ENCODE measurements at regions not wholly inside any gene's neighbourhood (a gene's known extent, or its start where the extent isn't known, plus 50 kb on each side); places are given as distances from the start of the nearest gene placed in this dataset.

- TF ChIP-seq, protein P1, sequence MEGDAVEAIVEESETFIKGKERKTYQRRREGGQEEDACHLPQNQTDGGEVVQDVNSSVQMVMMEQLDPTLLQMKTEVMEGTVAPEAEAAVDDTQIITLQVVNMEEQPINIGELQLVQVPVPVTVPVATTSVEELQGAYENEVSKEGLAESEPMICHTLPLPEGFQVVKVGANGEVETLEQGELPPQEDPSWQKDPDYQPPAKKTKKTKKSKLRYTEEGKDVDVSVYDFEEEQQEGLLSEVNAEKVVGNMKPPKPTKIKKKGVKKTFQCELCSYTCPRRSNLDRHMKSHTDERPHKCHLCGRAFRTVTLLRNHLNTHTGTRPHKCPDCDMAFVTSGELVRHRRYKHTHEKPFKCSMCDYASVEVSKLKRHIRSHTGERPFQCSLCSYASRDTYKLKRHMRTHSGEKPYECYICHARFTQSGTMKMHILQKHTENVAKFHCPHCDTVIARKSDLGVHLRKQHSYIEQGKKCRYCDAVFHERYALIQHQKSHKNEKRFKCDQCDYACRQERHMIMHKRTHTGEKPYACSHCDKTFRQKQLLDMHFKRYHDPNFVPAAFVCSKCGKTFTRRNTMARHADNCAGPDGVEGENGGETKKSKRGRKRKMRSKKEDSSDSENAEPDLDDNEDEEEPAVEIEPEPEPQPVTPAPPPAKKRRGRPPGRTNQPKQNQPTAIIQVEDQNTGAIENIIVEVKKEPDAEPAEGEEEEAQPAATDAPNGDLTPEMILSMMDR (IDR thresholded peaks at IDR 0.05) = no peak
- no peak overlapping the region for H3K4me3 Mint-ChIP-seq
- H3K36me3 Mint-ChIP-seq (ENCODE audit: low read depth) = peaks cover 8% of the 10 kb centered on the region
- DNase-seq = no peak
- H3K4me1 Mint-ChIP-seq = peaks cover 22% of the 10 kb centered on the region
- peaks cover 16% of the 10 kb centered on the region for H3K9me3 Mint-ChIP-seq
- H3K27ac Mint-ChIP-seq = no peak overlapping the region
- H3K27me3 Mint-ChIP-seq (ENCODE audit: low read depth, poor library complexity) = peaks cover 6% of the 10 kb centered on the region
These were observed 106.6 kb upstream of the TWIST2 start for GRCh38 chr2:238741277-238741676.

DNA sequence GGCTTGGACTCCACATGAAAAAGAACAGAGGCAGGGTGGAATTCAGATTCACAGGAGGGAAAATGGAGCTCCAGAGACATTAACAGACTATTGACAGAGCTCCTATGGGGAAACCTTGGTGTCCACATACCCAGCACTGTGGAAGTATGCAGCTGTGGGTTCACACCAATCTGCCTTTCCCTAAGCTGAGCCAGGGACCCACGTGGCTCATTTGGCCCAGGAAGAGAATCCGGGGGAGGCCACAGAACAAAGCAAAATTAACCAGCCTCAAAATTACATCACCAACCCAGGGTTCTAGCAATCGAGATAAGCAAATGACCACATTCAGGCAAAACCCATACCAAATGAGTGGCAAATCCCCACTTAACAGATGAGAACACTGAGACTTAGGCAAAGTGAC, 105.8 kb upstream of the TWIST2 start:
- Mint-ChIP-seq H3K36me3 (ENCODE audit: low read depth) (peaks cover 8% of the 10 kb centered on the region), H3K27ac (no peak overlapping the region), H3K9me3 (peaks cover 14% of the 10 kb centered on the region), H3K4me3 (no peak overlapping the region), H3K4me1 (peaks cover 30% of the 10 kb centered on the region), H3K27me3 (ENCODE audit: low read depth, poor library complexity) (peaks cover 6% of the 10 kb centered on the region)
- TF ChIP-seq, protein P1 (IDR thresholded peaks at IDR 0.05) = no peak
- no peak for DNase-seq

DNA sequence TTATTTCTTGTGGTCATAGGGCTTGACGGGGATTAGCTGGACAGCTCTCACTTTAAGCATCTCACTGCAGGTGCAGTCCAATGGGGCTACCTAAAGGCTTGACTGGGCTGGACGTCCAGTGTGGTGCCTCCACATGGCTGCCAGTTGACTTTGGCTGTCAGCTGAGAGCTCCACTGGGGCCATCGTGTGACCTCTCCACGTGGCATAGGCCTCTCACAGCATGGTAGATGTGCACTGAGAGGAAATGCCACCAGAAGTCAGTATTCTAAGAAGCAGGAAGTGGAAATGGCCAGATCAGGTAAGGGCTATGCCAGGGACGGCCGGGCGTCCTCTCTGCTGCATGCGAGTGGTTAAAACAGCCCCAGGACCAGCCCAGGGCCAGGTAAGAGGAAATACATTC, 105.2 kb upstream of the TWIST2 start:
- Mint-ChIP-seq H3K4me3 (no peak overlapping the region), H3K27ac (no peak overlapping the region), H3K9me3 (peaks cover 8% of the 10 kb centered on the region), H3K27me3 (ENCODE audit: low read depth, poor library complexity) (peaks cover 6% of the 10 kb centered on the region), H3K4me1 (peaks cover 34% of the 10 kb centered on the region), H3K36me3 (ENCODE audit: low read depth) (peaks cover 2% of the 10 kb centered on the region)
- TF ChIP-seq, protein P1 (IDR thresholded peaks at IDR 0.05) = no peak
- no peak for DNase-seq

DNA sequence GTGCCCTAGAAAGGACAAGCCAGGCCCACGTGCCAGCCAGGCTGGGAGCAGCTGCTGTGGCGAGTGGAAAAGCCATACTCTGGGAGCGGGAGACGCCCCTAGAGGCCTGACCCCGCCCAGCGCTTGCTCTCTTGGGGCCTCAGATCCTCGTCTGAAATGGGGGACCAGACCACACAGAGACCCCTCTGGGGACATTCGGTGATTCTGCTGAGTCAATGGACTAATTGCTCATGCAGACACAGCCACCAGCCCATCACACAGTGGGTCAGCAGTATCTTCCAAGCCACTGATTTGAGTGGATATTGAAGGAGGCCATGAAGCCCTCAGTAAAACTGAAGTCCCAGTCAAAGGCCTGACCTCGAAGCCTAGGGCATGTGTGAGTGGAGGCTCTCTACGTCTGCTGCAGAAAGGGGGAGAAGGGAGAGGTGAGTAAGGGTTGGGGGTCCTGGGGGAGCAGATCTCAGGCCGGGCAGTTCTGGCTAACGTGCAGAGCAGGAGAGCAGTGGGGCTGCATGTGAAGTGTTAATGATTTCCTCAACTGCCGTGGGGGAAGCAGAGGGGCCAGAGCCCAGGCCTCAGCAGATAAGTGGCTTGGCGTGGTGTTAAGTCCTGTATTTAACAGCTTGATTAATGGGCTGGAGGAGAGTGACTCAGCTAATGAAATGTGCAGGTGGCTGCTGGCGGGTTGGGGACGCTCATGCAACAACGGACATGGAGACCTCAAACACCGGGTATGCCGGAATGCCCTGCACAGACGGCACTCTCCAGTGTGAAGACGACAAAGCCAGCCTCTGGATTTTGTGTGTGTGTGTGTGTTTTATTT, 104.4 kb upstream of the TWIST2 start:
- TF ChIP-seq, protein P1 (IDR thresholded peaks at IDR 0.05) = no peak
- peaks cover 3% of the 10 kb centered on the region for H3K9me3 Mint-ChIP-seq
- H3K27me3 Mint-ChIP-seq (ENCODE audit: low read depth, poor library complexity) = peaks cover 6% of the 10 kb centered on the region
- no peak overlapping the region for H3K4me3 Mint-ChIP-seq
- H3K36me3 Mint-ChIP-seq (ENCODE audit: low read depth) = no peaks in the 10 kb centered on the region
- H3K27ac Mint-ChIP-seq = no peak overlapping the region
- peaks cover 33% of the 10 kb centered on the region for H3K4me1 Mint-ChIP-seq
- no peak for DNase-seq

DNA sequence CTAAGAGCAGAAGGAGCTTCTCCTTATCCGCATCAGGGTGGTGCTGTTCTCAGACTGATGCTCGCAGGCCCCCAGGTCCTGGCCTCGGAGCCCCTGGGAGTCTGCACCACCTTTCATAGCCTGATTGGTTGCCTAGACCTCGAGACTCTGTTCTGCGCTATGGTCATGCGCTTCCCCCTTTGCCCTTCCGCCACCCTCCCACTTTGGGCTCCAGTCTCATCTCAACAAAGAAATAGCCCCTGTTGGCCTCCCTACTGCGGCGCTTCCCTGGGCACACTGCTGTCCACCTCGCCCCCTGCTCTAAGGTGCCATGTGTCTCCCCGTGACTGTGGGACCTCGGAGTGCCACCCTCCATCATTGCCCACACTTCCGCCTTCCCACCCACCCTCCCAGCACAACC, 102.9 kb upstream of the TWIST2 start:
- Mint-ChIP-seq H3K9me3 (peaks cover 11% of the 10 kb centered on the region), H3K27me3 (ENCODE audit: low read depth, poor library complexity) (peaks cover 14% of the 10 kb centered on the region), H3K4me1 (peaks cover 21% of the 10 kb centered on the region), H3K27ac (no peak overlapping the region), H3K36me3 (ENCODE audit: low read depth) (no peaks in the 10 kb centered on the region), H3K4me3 (no peak overlapping the region)
- DNase-seq = no peak
- TF ChIP-seq, protein P1 (IDR thresholded peaks at IDR 0.05) = no peak

DNA sequence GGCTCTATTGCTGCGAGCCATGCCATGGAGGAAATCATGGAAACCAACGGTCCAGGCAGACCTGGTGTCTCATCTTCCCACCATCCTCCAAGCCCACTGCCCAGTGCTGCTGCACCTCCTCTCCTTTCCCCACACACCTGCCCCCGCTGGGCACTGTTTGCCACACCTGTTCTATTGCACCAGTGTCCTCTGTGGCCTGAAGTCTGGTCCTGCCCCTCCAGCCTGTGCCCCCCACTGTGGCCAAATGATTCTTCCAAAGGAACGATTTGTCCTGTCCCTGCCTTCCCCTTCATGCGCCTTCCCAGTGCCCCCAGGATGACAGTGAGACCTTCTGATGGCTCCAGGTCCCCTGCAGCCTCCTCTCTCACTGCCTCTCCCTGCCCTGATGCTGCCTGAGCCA, 101.9 kb upstream of the TWIST2 start:
- Mint-ChIP-seq H3K4me1 (peaks cover 21% of the 10 kb centered on the region), H3K36me3 (ENCODE audit: low read depth) (no peaks in the 10 kb centered on the region), H3K9me3 (peaks cover 20% of the 10 kb centered on the region), H3K27me3 (ENCODE audit: low read depth, poor library complexity) (peaks cover 8% of the 10 kb centered on the region), H3K27ac (no peak overlapping the region), H3K4me3 (no peak overlapping the region)
- DNase-seq = no peak
- TF ChIP-seq, protein P1 (IDR thresholded peaks at IDR 0.05) = no peak
